H1 (cell line): ENCODE measurements at regions not wholly inside any gene's neighbourhood (a gene's known extent, or its start where the extent isn't known, plus 50 kb on each side); places are given as distances from the start of the nearest gene placed in this dataset.

Source experiments
- PHF8 ChIP-seq: fragments of 200-600 bp; sonication (generic); conservative IDR thresholded peaks from 2 replicates; pipeline ENCODE4 v1.7.1; 2012; ENCODE audit warnings: low read depth, mild to moderate bottlenecking, inconsistent platforms, low read length, moderate library complexity
- TF ChIP-seq, protein P1 (sequence below): fragments of 300-600 bp; sonication (generic); IDR thresholded peaks from 2 replicates; pipeline ENCODE4 v1.7.1; 2012; ENCODE audit warnings: low read length, moderate library complexity, mild to moderate bottlenecking, inconsistent platforms; ENCODE audit not compliant: insufficient replicate concordance

DNA sequence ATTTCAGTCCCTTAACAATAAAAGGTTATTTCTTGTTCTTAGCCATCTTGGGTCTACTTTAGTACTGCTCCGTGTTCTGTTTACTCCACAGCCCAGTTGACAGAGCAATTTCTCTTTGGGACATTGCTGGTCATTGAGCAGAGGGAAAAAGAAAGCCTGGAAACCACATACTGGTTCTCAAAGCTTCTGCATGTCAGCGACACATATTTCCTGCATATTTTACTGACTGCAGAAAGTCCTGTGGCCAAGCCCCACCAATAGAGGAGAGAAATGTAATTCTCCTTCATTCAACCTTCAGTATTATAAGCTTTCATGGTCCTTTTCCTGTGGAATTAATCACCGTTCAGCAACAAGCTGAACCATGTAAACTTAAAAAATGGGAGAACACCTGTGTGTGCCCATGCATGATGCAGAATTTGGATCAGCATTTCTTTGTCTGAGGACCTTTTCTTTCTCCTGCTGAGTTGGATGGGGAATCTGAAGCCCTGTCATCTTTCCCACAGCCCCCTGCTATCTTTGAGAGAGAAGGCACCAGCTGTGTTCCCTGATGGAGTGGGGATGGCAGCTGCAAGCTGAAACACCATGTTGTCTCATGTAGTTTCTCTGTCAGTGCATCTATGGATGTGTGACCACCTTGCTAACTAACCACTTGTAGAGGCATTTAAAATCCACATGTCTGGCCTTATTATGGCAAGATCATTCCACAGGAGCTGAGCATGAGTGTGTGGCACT is 431.6 kb downstream of the MEIS1 start (continued):
- TF ChIP-seq, protein P1, sequence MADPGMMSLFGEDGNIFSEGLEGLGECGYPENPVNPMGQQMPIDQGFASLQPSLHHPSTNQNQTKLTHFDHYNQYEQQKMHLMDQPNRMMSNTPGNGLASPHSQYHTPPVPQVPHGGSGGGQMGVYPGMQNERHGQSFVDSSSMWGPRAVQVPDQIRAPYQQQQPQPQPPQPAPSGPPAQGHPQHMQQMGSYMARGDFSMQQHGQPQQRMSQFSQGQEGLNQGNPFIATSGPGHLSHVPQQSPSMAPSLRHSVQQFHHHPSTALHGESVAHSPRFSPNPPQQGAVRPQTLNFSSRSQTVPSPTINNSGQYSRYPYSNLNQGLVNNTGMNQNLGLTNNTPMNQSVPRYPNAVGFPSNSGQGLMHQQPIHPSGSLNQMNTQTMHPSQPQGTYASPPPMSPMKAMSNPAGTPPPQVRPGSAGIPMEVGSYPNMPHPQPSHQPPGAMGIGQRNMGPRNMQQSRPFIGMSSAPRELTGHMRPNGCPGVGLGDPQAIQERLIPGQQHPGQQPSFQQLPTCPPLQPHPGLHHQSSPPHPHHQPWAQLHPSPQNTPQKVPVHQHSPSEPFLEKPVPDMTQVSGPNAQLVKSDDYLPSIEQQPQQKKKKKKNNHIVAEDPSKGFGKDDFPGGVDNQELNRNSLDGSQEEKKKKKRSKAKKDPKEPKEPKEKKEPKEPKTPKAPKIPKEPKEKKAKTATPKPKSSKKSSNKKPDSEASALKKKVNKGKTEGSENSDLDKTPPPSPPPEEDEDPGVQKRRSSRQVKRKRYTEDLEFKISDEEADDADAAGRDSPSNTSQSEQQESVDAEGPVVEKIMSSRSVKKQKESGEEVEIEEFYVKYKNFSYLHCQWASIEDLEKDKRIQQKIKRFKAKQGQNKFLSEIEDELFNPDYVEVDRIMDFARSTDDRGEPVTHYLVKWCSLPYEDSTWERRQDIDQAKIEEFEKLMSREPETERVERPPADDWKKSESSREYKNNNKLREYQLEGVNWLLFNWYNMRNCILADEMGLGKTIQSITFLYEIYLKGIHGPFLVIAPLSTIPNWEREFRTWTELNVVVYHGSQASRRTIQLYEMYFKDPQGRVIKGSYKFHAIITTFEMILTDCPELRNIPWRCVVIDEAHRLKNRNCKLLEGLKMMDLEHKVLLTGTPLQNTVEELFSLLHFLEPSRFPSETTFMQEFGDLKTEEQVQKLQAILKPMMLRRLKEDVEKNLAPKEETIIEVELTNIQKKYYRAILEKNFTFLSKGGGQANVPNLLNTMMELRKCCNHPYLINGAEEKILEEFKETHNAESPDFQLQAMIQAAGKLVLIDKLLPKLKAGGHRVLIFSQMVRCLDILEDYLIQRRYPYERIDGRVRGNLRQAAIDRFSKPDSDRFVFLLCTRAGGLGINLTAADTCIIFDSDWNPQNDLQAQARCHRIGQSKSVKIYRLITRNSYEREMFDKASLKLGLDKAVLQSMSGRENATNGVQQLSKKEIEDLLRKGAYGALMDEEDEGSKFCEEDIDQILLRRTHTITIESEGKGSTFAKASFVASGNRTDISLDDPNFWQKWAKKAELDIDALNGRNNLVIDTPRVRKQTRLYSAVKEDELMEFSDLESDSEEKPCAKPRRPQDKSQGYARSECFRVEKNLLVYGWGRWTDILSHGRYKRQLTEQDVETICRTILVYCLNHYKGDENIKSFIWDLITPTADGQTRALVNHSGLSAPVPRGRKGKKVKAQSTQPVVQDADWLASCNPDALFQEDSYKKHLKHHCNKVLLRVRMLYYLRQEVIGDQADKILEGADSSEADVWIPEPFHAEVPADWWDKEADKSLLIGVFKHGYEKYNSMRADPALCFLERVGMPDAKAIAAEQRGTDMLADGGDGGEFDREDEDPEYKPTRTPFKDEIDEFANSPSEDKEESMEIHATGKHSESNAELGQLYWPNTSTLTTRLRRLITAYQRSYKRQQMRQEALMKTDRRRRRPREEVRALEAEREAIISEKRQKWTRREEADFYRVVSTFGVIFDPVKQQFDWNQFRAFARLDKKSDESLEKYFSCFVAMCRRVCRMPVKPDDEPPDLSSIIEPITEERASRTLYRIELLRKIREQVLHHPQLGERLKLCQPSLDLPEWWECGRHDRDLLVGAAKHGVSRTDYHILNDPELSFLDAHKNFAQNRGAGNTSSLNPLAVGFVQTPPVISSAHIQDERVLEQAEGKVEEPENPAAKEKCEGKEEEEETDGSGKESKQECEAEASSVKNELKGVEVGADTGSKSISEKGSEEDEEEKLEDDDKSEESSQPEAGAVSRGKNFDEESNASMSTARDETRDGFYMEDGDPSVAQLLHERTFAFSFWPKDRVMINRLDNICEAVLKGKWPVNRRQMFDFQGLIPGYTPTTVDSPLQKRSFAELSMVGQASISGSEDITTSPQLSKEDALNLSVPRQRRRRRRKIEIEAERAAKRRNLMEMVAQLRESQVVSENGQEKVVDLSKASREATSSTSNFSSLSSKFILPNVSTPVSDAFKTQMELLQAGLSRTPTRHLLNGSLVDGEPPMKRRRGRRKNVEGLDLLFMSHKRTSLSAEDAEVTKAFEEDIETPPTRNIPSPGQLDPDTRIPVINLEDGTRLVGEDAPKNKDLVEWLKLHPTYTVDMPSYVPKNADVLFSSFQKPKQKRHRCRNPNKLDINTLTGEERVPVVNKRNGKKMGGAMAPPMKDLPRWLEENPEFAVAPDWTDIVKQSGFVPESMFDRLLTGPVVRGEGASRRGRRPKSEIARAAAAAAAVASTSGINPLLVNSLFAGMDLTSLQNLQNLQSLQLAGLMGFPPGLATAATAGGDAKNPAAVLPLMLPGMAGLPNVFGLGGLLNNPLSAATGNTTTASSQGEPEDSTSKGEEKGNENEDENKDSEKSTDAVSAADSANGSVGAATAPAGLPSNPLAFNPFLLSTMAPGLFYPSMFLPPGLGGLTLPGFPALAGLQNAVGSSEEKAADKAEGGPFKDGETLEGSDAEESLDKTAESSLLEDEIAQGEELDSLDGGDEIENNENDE, result no peak
- TF ChIP-seq PHF8, result no peak
